K562 (cell line): ENCODE measurements at regions not wholly inside any gene's neighbourhood (a gene's known extent, or its start where the extent isn't known, plus 50 kb on each side); places are given as distances from the start of the nearest gene placed in this dataset.

Source experiments
- ATAC-seq: fragments of 200-7000 bp; cut with Tn5 transposase; 3 replicates; pipeline ENCODE4 v1.9.1; 2020; ENCODE audit warnings: moderate library complexity
- BruUV-seq: library from RNA; stranded (reverse); fragments of 400-500 nt; replicated peaks from 2 replicates; lab custom pipeline; 2021; lab: Mats Ljungman, UMichigan
- CTCF ChIA-PET: fragments of 300-600 bp; formaldehyde crosslinking; extraction: SDS; loops from one replicate; lab custom pipeline; 2021; ENCODE audit warnings: low intra/inter-chr PET ratio; lab: Yijun Ruan, JAX
- POLR2A ChIA-PET: fragments of 300-600, 350-650 bp; sonication (Branson Sonifier 250); formaldehyde crosslinking; extraction: SDS; loops from one replicate; lab custom pipeline; 2021; ENCODE audit warnings: antibody characterized with exemption, inconsistent platforms; lab: Yijun Ruan, JAX
- DNase-seq, 4 experiments: peaks; one replicate each; pipeline versions ENCODE4 v3.0.0 to v3.0.0-alpha.2; 2011 to 2018; ENCODE audit warnings: low spot score in 3 of 4, mixed read lengths in 3 of 4; ENCODE audit errors: extremely low read depth in 1 of 4
- FAIRE-seq: peaks from 2 replicates; lab custom pipeline; 2011; peaks lifted over from hg19 to GRCh38; lab: Jason Lieb, UNC
- H2AFZ ChIP-seq: 2 replicates; pipeline ENCODE4 v1.6.0; 2011; ENCODE audit warnings: low read depth, low read length, control low read depth, inconsistent platforms
- H3K27ac ChIP-seq: fragments of 200-600 bp; 3 replicates; pipeline ENCODE4 v1.8.0; 2011; ENCODE audit warnings: low read depth, mild to moderate bottlenecking, control low read depth, inconsistent platforms, low read length, moderate library complexity, mixed read lengths; ENCODE audit errors: extremely low read depth
- H3K27me3 ChIP-seq, 2 experiments: fragments of 300-600 bp in 1 of 2; 2 replicates in 1 of 2; 3 replicates in 1 of 2; pipeline versions ENCODE4 v1.6.0 to v1.8.0; 2011; ENCODE audit warnings: inconsistent platforms in 2 of 2, low read length in 2 of 2, mild to moderate bottlenecking in 1 of 2, mixed read lengths in 1 of 2, moderate library complexity in 1 of 2; ENCODE audit not compliant: control insufficient read depth in 2 of 2, insufficient read depth in 2 of 2
- H3K36me3 ChIP-seq: fragments of 300-600 bp; 3 replicates; pipeline ENCODE4 v1.8.0; 2011; ENCODE audit warnings: mild to moderate bottlenecking, low read length, inconsistent platforms; ENCODE audit not compliant: control insufficient read depth, insufficient read depth
- H3K4me1 ChIP-seq, 2 experiments: fragments of 200-600 bp in 1 of 2; replicated peaks in 1 of 2; 2 replicates in 1 of 2; 3 replicates in 1 of 2; pipeline versions ENCODE4 v1.5.1 to v1.8.0; 2011; ENCODE audit warnings: inconsistent platforms in 2 of 2, low read length in 2 of 2, mild to moderate bottlenecking in 1 of 2, mixed read lengths in 1 of 2, moderate library complexity in 1 of 2; ENCODE audit not compliant: control insufficient read depth in 2 of 2, insufficient read depth in 2 of 2
- H3K4me2 ChIP-seq: 2 replicates; pipeline ENCODE4 v1.6.1; 2011; ENCODE audit warnings: low read length, control low read depth, inconsistent platforms, mixed read lengths; ENCODE audit not compliant: insufficient read depth
- H3K4me3 ChIP-seq: fragments of 200-600 bp; sonication (generic), shearing (Covaris generic); 2 replicates; pipeline ENCODE4 v1.5.1; 2016; ENCODE audit warnings: control low read depth, inconsistent platforms
- H3K79me2 ChIP-seq: fragments of 200-600 bp; 3 replicates; pipeline ENCODE4 v1.8.0; 2011; ENCODE audit warnings: low read length, inconsistent platforms; ENCODE audit not compliant: control insufficient read depth, insufficient read depth
- H3K9ac ChIP-seq, 2 experiments: 2 replicates each; pipeline versions ENCODE4 v1.6.0 to v1.6.1; 2011; ENCODE audit warnings: low read depth in 2 of 2, low read length in 2 of 2, control low read depth in 1 of 2, inconsistent platforms in 1 of 2, mild to moderate bottlenecking in 1 of 2, mixed read lengths in 1 of 2; ENCODE audit not compliant: insufficient read depth in 1 of 2
- H3K9me1 ChIP-seq: one replicate; pipeline ENCODE4 v1.6.0; 2011; ENCODE audit warnings: inconsistent platforms, mild to moderate bottlenecking, low read length, moderate library complexity; ENCODE audit not compliant: control insufficient read depth, insufficient read depth
- H3K9me3 ChIP-seq: replicated peaks from 2 replicates; pipeline ENCODE4 v1.5.1; 2011; ENCODE audit warnings: low read depth, low read length, inconsistent platforms; ENCODE audit not compliant: control insufficient read depth, insufficient read depth
- H4K20me1 ChIP-seq: replicated peaks from 2 replicates; pipeline ENCODE4 v1.6.1; 2011; ENCODE audit warnings: low read length, inconsistent platforms, mixed read lengths; ENCODE audit not compliant: control insufficient read depth, insufficient read depth
- ATF3 ChIP-seq, 2 experiments: fragments of 450-650 bp in 1 of 2; sonication (generic) in 1 of 2; formaldehyde crosslinking in 1 of 2; IDR thresholded peaks in 1 of 2; conservative IDR thresholded peaks in 1 of 2; 2 replicates each; pipeline versions ENCODE4 v1.6.1 to v1.8.1; 2016 to 2023; ENCODE audit warnings: mild to moderate bottlenecking in 2 of 2, moderate library complexity in 2 of 2, inconsistent platforms in 1 of 2, missing genetic modification reagents in 1 of 2
- ATF7 ChIP-seq: fragments of 450-650 bp; IDR thresholded peaks from 2 replicates; pipeline ENCODE4 v1.7.1; 2014; ENCODE audit warnings: mild to moderate bottlenecking, moderate library complexity
- CREBBP ChIP-seq: IDR thresholded peaks from one replicate; pipeline ENCODE4 v1.6.1; 2012; ENCODE audit warnings: low read depth, mild to moderate bottlenecking, control low read depth, inconsistent platforms, low read length
- ERF ChIP-seq: fragments of 450-650 bp; formaldehyde crosslinking; IDR thresholded peaks from 2 replicates; pipeline ENCODE4 v1.4.0; 2020; ENCODE audit warnings: mild to moderate bottlenecking, mixed read lengths
- GABPB1 ChIP-seq: sonication (generic); formaldehyde crosslinking; IDR thresholded peaks from 2 replicates; pipeline ENCODE4 v1.8.0; 2022; ENCODE audit warnings: mild to moderate bottlenecking, missing genetic modification reagents
- GMEB1 ChIP-seq: fragments of 250-450 bp; sonication (Bioruptor Pico); IDR thresholded peaks from 2 replicates; pipeline ENCODE4 v1.4.0; 2020; ENCODE audit warnings: mild to moderate bottlenecking
- HOXB6 ChIP-seq: fragments of 250-450 bp; sonication (Bioruptor Pico); IDR thresholded peaks from 2 replicates; pipeline ENCODE4 v1.5.1; 2022; ENCODE audit warnings: mild to moderate bottlenecking, borderline replicate concordance
- KDM1A ChIP-seq, 2 experiments: fragments of 450-650 bp; IDR thresholded peaks; 2 replicates each; pipeline ENCODE4 v1.6.1; 2016; ENCODE audit warnings: mild to moderate bottlenecking in 2 of 2
- RHOXF2B ChIP-seq: fragments of 250-450 bp; sonication (Bioruptor Pico); conservative IDR thresholded peaks from 2 replicates; pipeline ENCODE4 v1.5.1; 2021
- TEAD2 ChIP-seq: fragments of 450-650 bp; IDR thresholded peaks from 2 replicates; pipeline ENCODE4 v1.6.1; 2016; ENCODE audit warnings: missing genetic modification characterization, control low read depth, missing compliant biosample characterization
- THRA ChIP-seq: fragments of 450-650 bp; IDR thresholded peaks from 2 replicates; pipeline ENCODE4 v1.6.1; 2017; ENCODE audit warnings: mild to moderate bottlenecking, moderate library complexity
- ZFX ChIP-seq: sonication (generic); formaldehyde crosslinking; IDR thresholded peaks from 2 replicates; pipeline ENCODE4 v1.8.0; 2022; ENCODE audit warnings: mild to moderate bottlenecking, missing genetic modification reagents, moderate library complexity
- ZNF766 ChIP-seq: fragments of 200-800 bp; sonication (Bioruptor generic); conservative IDR thresholded peaks from 2 replicates; pipeline ENCODE4 v1.6.1; 2016; ENCODE audit warnings: missing genetic modification characterization, missing compliant biosample characterization
- WGBS: fragments of 100-300 bp; shearing (Covaris generic); methylation state at CpG from one replicate; pipeline ENCODE4 v1.1.6; 2016; ENCODE audit warnings: low coverage, mixed read lengths; ENCODE audit not compliant: insufficient coverage; ENCODE audit errors: missing lambda C conversion rate; 5-methylcytosine and 5-hydroxymethylcytosine counted together
- in situ Hi-C: fragments of 300-500 bp; cut with MboI; formaldehyde crosslinking; loops from 4 replicates; pipeline ENCODE4 v1.15.0; 2018; ENCODE audit warnings: inconsistent platforms, mixed read lengths
- intact Hi-C: fragments of 100-400 bp; cut with micrococcal nuclease; formaldehyde crosslinking; loops from 2 replicates; pipeline ENCODE4 v1.14.2; 2022

- no peak for TF ChIP-seq GMEB1 (CRISPR knock-in tag)
- no peak for TF ChIP-seq THRA
- TF ChIP-seq CREBBP: no peak
- no peak for TF ChIP-seq GABPB1 (CRISPR knock-in tag)
- TF ChIP-seq TEAD2 (tag): no peak
- TF ChIP-seq, all 486 proteins: peak for 0
Observed at GRCh38 chr22:27070594-27070993, 413.2 kb downstream of the MIAT start (continued).

DNA sequence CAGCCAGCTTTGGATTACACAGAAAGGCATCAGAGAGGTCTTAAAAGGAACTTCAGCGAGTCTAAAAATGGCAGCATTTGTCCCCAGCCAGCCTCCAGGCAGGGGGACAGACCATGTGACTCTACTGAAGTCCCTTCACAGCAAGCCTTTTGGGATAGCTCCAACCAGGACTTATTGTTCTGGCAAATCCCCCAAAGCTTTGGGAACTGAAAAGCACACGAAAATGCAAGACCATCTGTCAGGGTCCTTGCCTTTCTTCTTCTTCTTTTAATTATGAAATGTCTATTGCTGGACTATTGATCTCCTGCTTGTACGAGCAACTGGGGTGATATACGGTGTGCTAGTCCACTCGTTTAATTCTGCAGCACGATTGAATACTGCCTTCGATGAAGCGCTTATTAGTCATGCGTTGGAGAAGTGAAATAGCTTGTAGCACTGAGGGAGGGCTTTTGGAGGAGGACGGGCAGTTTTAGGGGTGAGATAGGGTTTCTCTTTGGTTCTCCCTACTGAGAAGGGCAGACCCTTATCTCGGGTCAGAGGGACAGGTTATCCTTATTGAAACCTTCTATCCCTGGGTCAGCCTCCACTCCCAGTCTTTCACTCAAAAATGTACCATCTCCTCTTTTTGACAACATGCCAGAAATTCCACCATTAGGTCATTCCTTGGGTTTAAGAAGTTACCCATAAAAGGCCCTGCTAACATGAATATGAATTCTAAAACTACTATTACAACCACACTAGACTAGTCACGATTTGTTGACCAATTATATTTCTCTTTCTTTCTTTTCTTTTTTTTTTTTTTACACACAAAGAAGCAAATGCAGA is 416.4 kb downstream of the MIAT start:
- no peak for TF ChIP-seq ZNF766
- no peak for TF ChIP-seq RHOXF2B (CRISPR knock-in tag)
- TF ChIP-seq KDM1A (IDR thresholded peaks at IDR 0.05): no peak
- no peak for TF ChIP-seq ERF (CRISPR knock-in tag)
- no peak for TF ChIP-seq ATF7
- no peak for TF ChIP-seq HOXB6 (CRISPR knock-in tag)
- TF ChIP-seq ZFX (CRISPR knock-in tag): no peak
- TF ChIP-seq ATF3 (IDR thresholded peaks at IDR 0.05): no peak
- no peak for TF ChIP-seq ATF3 (CRISPR knock-in tag; conservative IDR thresholded peaks at IDR 0.05)
- no peaks in the 10 kb centered on the region for H4K20me1 ChIP-seq
- H3K4me3 ChIP-seq: no peak overlapping the region
- ATAC-seq (no peak), DNase-seq (no peak), FAIRE-seq (no peak)
- H3K27me3 ChIP-seq: peaks cover 0 to 17% of the 10 kb centered on the region in 2 experiments; a peak in 1 of 5 replicates
- no peaks in the 10 kb centered on the region for H3K79me2 ChIP-seq
- no peaks in the 10 kb centered on the region for H3K9me3 ChIP-seq
- CTCF ChIA-PET: no interaction called here
- H3K4me2 ChIP-seq: no peak overlapping the region
- H3K36me3 ChIP-seq: no peaks in the 10 kb centered on the region
- 7% methylated on average over 12 of the region's 12 CpGs for WGBS
- no peak overlapping the region for H2AFZ ChIP-seq
- no peaks in the 10 kb centered on the region for H3K9me1 ChIP-seq
- no TSS peak for BruUV-seq
- in situ Hi-C loops (no loop called here), intact Hi-C loops (no loop called here)
- POLR2A ChIA-PET: interaction anchor here (0.6 kb wide), 1 partner anchor 18 kb away, joined by 3 read pairs; no protein-coding TSS in a partner anchor
- H3K9ac ChIP-seq: no peak overlapping the region
- no peak overlapping the region for H3K27ac ChIP-seq
- no peaks in the 10 kb centered on the region for H3K4me1 ChIP-seq
